ENCODE measurements at regions not wholly inside any gene's neighbourhood (a gene's known extent, or its start where the extent isn't known, plus 50 kb on each side); places are given as distances from the start of the nearest gene placed in this dataset.

DNA sequence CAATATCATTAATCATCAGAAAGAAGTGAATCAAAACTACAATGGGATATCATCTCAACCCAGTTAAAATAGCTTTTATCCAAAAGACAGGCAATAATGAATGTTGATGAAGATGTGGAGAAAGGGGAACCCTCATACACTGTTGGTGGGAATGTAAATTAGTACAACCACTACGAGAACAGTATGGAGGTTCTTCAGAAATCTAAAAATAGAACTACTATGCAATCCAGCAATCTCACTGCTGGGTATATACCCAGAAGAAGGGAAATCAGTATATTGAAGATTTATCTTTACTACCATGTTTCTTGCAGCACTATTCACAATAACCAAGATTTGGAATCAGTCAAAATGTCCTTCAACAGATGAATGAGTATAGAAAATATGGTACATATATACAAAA, 189.8 kb downstream of the HHIPL2 start:
- DNase-seq, result no peak

DNA sequence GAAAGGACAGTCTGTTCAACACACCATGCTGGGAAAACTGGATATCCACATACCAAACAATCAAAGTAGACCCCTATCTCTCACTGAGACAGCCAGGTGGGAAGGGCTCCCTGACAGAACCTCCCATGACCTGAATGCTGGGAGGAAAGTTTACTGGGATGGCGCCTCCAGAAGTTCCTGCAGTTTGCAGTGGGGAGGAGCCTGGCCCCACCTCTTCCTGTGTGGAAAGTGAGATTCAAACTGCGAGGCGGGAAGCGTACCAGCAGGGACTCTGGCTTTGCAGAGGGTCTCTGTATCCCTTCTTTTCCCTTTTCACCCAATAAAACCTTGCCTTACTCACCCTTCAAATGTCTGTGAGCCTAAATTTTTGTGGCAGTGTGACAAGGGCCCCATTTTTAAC, 190.7 kb downstream of the HHIPL2 start:
- DNase-seq, result no peak

- no peak for DNase-seq
Observed at GRCh38 chr1:222347627-222348026, 200.3 kb downstream of the HHIPL2 start.

- no peak for DNase-seq
Observed at GRCh38 chr1:222346955-222347354, 200.9 kb downstream of the HHIPL2 start.

- no peak for DNase-seq
Observed at GRCh38 chr1:222339376-222339947, 208.4 kb downstream of the HHIPL2 start.

- DNase-seq, result no peak
Observed at GRCh38 chr1:222335586-222335985, 212.3 kb downstream of the HHIPL2 start.

DNA sequence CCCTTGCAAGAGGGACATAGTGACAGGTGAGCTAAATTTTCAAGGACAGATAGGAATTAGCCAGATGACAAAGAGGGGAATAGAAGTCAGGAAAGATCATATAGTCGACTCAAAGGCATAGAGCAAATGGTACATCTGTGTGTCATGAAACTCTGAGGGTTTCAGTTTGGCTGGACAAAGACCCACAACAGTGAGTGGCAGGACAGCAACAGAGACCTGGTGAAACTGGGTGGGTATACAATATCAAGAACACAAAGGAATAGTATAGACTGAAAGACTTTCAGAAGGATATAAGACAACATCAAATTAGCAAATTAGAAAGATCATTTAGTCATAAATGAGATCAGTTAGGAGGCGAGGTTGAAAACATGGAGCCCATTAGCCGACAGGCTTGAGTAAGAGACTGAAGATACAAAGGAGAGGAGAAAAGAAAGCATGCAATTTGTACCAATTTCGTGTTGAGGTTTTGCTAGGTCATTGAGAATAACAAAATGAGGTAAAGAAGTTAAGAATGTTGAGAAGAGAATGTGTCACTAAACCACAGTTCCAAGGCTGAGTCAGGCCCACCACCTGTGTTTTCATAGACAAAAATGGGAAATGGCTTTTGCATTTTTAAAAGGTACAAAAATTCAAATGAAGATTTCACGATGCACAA, 213.8 kb downstream of the HHIPL2 start:
- DNase-seq, result peak; percentile 42

- DNase-seq, result no peak
Observed at GRCh38 chr1:222331765-222332164, 216.1 kb downstream of the HHIPL2 start.

GRCh38 chr1:222331340-222331739, 216.6 kb downstream of the HHIPL2 start:
- DNase-seq, result no peak

DNA sequence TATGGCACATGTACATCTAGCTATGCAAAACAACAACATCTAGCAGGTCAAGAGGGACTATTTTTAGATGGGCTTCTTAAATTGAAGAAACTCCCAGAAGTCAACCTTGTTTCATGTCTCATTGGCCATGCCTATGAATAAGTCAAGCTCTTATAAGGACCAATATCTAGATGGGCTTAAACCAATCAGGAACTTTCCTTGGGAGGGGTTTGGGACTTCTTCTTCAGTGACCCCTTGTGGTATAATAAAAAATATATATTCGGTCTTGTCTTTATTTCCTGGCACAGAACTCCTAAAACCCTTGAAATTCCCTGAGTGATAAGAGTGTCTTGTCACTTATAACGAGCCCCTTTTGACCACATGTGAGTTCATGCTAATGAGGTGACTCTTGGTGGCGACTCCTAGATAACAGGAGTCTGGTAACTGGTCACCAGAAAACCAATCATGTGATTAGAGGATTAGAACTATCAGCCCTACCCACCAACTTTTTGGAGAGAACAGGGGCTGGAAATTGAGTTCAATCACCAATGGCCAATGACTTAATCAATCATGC, 218.3 kb downstream of the HHIPL2 start:
- DNase-seq, result no peak

DNA sequence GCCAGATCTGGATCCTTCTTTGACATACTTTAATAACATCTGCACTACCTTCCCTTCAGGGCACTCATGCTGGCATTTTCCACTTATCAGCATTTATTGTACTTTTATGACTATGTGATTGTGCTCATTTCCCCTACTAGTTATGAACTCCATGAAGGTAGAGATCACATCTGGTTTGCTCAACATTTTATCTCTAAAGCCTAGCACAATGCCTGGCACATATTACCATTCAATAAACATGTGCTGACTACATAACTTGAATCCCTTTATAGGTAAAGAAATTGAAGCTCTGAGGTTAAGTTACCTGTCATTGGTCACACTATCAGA, 221.2 kb downstream of the HHIPL2 start:
- DNase-seq, result no peak

DNA sequence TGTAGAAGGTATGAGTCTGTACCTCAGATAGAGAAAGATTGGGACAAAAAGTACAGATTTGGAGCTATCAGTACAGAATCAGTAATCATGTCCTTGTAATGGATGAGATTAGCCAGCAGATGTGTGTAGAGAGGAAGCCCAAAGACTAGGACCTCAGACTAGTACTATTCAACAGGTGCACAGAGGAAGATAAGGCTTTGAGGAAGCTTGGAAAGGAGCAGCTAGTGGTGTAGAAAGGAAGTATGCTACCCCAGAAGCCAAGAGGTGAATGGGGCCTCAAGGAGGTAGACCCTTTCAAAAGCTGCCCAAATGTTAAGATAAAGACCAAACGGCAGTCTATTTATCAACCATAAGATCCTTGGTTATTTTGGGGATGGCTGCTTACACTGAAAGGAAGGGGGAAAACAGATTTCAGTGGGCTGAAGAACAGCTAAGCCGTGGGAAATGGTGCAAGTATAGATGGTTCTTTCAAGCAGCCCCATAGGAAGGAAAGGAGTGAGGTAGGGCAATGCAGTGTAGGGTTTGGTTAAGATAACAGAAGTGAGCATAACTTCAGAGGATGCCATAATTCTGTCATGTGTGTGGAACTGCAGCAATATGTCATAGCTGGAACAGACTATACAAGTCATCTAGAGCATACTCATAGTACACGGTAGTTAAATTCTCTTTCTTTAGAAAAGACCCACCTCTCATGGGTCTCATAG, 221.7 kb downstream of the HHIPL2 start:
- DNase-seq, result no peak

DNA sequence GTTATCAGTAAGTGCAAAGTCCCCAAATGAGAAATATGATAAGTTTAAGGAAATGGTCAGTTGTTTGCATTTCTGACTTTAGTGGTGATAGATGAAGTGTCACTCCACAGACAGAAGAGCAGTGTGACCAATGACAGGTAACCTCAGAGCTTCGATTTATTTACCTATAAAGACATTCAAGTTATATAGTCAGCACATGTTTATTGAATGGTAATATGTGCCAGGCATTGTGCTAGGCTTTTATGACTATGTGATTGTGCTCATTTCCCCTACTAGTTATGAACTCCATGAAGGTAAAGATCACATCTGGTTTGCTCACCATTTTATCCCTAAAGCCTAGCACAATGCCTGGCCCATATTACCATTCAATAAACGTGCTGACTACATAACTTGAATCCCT, 222.4 kb downstream of the HHIPL2 start:
- no peak for DNase-seq

DNA sequence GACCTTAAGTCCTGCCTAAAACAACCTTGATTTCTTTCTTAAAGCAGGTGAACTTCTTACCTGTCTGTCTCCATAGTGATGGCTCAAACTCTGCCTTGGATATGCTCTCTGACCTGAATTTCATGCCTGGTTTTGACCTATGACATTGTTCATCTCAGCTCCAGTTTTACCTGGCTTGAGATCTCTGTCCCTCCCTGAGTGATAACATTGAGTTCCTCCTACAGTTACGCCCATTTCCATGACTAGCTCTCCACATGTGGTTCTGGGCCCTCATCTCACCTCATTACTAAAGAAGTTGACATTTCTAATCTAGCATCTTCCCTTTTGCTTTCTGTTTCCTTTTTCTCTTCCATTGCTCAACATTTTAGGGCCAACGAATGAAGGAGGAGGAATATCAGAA, 233.1 kb downstream of the HHIPL2 start:
- no peak for DNase-seq

DNA sequence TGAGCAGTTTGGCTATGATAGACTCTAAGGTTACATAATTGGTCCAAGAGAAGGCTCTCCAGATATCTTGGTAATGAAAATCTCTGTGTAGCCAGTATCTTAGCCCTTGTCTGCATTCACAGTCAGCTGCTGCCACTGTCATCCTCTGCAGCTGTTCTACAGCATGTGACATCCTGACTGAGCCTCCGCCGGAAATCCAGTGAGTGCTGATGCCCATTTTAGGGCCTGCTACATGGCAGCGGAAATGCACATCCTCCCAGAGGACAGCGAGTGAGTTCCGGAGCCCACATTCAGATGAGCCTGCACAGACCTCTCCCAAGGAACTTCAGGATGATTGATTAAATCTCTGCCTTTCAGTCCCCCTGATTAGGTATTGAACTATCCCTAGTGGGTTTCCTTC, 237.1 kb downstream of the HHIPL2 start:
- DNase-seq, result no peak

GRCh38 chr1:222307621-222308020, 240.3 kb downstream of the HHIPL2 start:
- no peak for DNase-seq

GRCh38 chr1:222306512-222306911, 241.4 kb downstream of the HHIPL2 start:
- DNase-seq, result no peak

GRCh38 chr1:222306011-222306410, 241.9 kb downstream of the HHIPL2 start:
- no peak for DNase-seq

DNA sequence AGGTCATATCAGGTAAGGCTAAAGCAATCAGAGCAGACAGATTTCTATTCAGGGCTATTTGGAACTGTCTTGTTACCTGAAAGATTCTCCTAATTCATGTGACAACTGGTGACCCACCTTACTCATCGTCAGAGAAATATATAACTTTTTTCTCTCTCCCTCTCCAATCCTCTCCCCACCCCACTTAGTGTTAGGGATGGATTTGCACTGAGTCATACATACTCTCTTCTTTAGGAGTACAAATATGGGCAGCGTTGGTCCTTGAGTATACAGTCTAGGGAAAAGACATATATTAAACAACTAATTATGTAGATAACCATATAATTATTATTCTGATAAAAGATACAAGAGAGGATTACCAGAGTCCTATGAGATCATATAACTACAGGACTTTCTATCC, 246.3 kb downstream of the HHIPL2 start:
- DNase-seq, result no peak

DNA sequence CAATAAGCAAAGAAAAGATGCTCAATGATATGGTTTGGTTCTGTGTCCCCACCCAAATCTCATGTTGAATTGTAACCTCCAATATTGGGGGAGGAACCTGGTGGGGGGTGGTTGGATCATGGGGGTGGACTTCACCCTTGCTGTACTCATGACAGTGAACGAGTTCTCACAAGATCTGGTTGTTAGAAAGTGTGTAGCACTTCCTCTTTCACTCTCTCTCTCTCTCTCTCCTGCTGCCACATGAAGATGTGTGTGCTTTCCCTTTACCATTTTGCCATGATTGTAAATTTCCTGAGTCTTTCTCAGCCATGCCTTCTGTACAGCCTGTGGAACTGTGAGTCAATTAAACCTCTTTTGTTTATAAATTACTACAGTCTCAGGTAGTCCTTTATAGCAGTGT, 248.4 kb downstream of the HHIPL2 start:
- no peak for DNase-seq

GRCh38 chr1:222290866-222291265, 257.0 kb downstream of the HHIPL2 start:
- DNase-seq, result no peak

GRCh38 chr1:222288053-222288452, 259.9 kb downstream of the HHIPL2 start:
- no peak for DNase-seq

GRCh38 chr1:222286011-222286410, 261.9 kb downstream of the HHIPL2 start:
- DNase-seq, result no peak

DNA sequence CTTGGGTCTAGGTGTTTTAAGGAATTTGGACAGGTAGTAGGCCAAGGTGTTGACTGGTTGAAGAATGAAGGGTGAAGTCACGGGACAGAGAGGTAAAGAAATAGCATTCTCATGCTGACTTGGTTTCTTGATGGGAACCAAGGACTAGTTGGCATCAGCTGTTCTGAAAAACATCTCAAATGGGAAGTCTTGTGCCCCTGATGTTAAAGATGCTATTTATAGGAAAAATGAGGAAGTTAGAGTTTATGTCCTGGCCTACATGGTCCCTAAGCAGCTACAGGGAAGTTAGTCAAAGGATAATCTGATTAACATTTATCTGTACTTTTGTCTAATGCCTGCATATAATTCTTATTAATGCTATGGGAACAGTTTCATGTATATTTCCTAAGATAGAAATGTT, 262.4 kb downstream of the HHIPL2 start:
- no peak for DNase-seq
